ENCODE measurements at regions not wholly inside any gene's neighbourhood (a gene's known extent, or its start where the extent isn't known, plus 50 kb on each side); places are given as distances from the start of the nearest gene placed in this dataset.

- no peak for DNase-seq
These were observed 59.4 kb upstream of the XYLT1 start for GRCh38 chr16:17529982-17530760.

GRCh38 chr16:17526956-17527937, 56.5 kb upstream of the XYLT1 start:
- no peak for DNase-seq

DNA sequence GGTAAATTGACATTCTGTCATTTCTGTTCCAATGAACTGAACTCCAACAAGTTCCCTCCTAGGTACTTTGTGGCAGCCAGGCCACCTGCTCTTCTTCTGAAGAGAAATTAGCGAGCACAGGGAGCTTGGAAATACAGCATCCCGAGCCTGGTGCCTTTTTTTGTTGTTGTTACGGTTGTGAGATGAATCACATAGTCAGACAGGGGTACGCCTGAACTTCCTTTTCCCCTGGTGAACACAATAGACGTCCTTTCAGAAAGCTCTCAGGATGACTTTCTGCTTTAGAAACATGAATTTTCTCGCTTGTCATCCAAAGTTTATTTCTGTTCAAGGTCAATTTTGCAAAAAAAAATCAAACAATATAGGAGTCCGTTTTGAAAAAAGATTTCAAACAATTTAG, 53.9 kb upstream of the XYLT1 start:
- no peak for DNase-seq

- DNase-seq, result no peak
These were observed 49.8 kb upstream of the XYLT1 start for GRCh38 chr16:17520561-17520960.
